LNCaP clone FGC (cell line): ENCODE measurements at regions not wholly inside any gene's neighbourhood (a gene's known extent, or its start where the extent isn't known, plus 50 kb on each side); places are given as distances from the start of the nearest gene placed in this dataset.

ENCODE experiments used
- DNase-seq: peaks from one replicate; pipeline ENCODE4 v3.0.0-alpha.2; 2011; ENCODE audit warnings: low read depth
- H3K4me3 ChIP-seq: 2 replicates; pipeline ENCODE4 v1.5.1; 2011; ENCODE audit warnings: mild to moderate bottlenecking, low read depth, low read length, control low read depth
- CTCF ChIP-seq: IDR thresholded peaks from 2 replicates; pipeline ENCODE4 v1.5.1; 2012; ENCODE audit warnings: mild to moderate bottlenecking; ENCODE audit not compliant: control insufficient read depth, insufficient read depth; ENCODE audit errors: extremely low read depth

- no peak overlapping the region for H3K4me3 ChIP-seq
- TF ChIP-seq CTCF, result no peak
- DNase-seq, result no peak
Observed at GRCh38 chr13:83167203-83167602, 715.1 kb downstream of the SLITRK1 start.

- H3K4me3 ChIP-seq, result no peak overlapping the region
- DNase-seq, result peak; percentile 61
- no peak for TF ChIP-seq CTCF
Observed at GRCh38 chr13:83166550-83166949, 715.7 kb downstream of the SLITRK1 start.

GRCh38 chr13:83162493-83162892 is 719.8 kb downstream of the SLITRK1 start:
- no peak for DNase-seq
- no peak for TF ChIP-seq CTCF
- H3K4me3 ChIP-seq, result no peak overlapping the region

GRCh38 chr13:83153848-83154247 is 728.4 kb downstream of the SLITRK1 start:
- no peak for DNase-seq
- TF ChIP-seq CTCF, result no peak
- H3K4me3 ChIP-seq, result no peak overlapping the region

GRCh38 chr13:83151308-83151660 is 731.0 kb downstream of the SLITRK1 start:
- DNase-seq, result no peak
- TF ChIP-seq CTCF, result no peak
- no peak overlapping the region for H3K4me3 ChIP-seq

- no peak for DNase-seq
- TF ChIP-seq CTCF, result no peak
- H3K4me3 ChIP-seq, result no peak overlapping the region
Observed at GRCh38 chr13:83150616-83151307, 731.5 kb downstream of the SLITRK1 start.

GRCh38 chr13:83136660-83137059 is 745.6 kb downstream of the SLITRK1 start:
- no peak for TF ChIP-seq CTCF
- no peak for DNase-seq
- H3K4me3 ChIP-seq, result no peak overlapping the region
